CD4-positive, alpha-beta T cell (primary cell): ENCODE measurements at regions not wholly inside any gene's neighbourhood (a gene's known extent, or its start where the extent isn't known, plus 50 kb on each side); places are given as distances from the start of the nearest gene placed in this dataset.

Experiments used
- ATAC-seq: fragments of 200-7000 bp; cut with Tn5 transposase; one replicate; pipeline ENCODE4 v1.10.0; 2022; ENCODE audit warnings: mild to moderate bottlenecking; ENCODE audit not compliant: poor library complexity
- CTCF ChIA-PET: fragments of 350-600 bp; sonication (Branson Sonifier 250); formaldehyde crosslinking; loops from one replicate; lab custom pipeline; 2021; ENCODE audit warnings: antibody characterized with exemption, inconsistent platforms; lab: Charles Lee
- POLR2A ChIA-PET: fragments of 350-600 bp; sonication (Branson Sonifier 250); formaldehyde crosslinking; loops from one replicate; lab custom pipeline; 2021; ENCODE audit warnings: antibody characterized with exemption, inconsistent platforms; lab: Charles Lee
- DNase-seq, 14 experiments: peaks; one replicate each; pipeline ENCODE4 v3.0.0-alpha.2; 2013 to 2020; ENCODE audit warnings: mixed read lengths in 2 of 14
- H3K27ac ChIP-seq, 2 donors: one replicate each; pipeline versions ENCODE4 v1.5.1 to v1.7.0; 2013; ENCODE audit warnings: low read length in 2 of 2, low read depth in 1 of 2, mild to moderate bottlenecking in 1 of 2
- H3K27me3 ChIP-seq, 2 experiments: 1 replicate in 1 of 2; 2 replicates in 1 of 2; pipeline versions ENCODE4 v1.6.1 to v1.7.0; 2013; ENCODE audit warnings: low read length in 2 of 2, control low read depth in 1 of 2, mild to moderate bottlenecking in 1 of 2, moderate library complexity in 1 of 2; ENCODE audit not compliant: insufficient read depth in 2 of 2, control insufficient read depth in 1 of 2
- H3K36me3 ChIP-seq: one replicate; pipeline ENCODE4 v1.6.1; 2013; ENCODE audit warnings: low read length, control low read depth; ENCODE audit not compliant: insufficient read depth
- H3K4me1 ChIP-seq: one replicate; pipeline ENCODE4 v1.6.1; 2013; ENCODE audit warnings: low read length, control low read depth; ENCODE audit not compliant: insufficient read depth
- H3K4me3 ChIP-seq: one replicate; pipeline ENCODE4 v1.5.1; 2013; ENCODE audit warnings: mild to moderate bottlenecking, low read length, moderate library complexity
- H3K9me3 ChIP-seq, 2 experiments: 1 replicate in 1 of 2; 2 replicates in 1 of 2; pipeline versions ENCODE4 v1.6.1 to v1.7.0; 2013; ENCODE audit warnings: low read length in 2 of 2, mild to moderate bottlenecking in 2 of 2, control low read depth in 1 of 2, moderate library complexity in 1 of 2; ENCODE audit not compliant: control insufficient read depth in 1 of 2, insufficient read depth in 1 of 2
- H3K27ac Mint-ChIP-seq: one replicate; pipeline ENCODE4 v1.8.0; 2020; ENCODE audit warnings: mixed read lengths
- H3K27me3 Mint-ChIP-seq: one replicate; pipeline ENCODE4 v1.8.0; 2021; ENCODE audit warnings: mixed read lengths
- H3K36me3 Mint-ChIP-seq: one replicate; pipeline ENCODE4 v1.8.0; 2021; ENCODE audit warnings: low read depth, mixed read lengths
- H3K4me1 Mint-ChIP-seq: one replicate; pipeline ENCODE4 v1.8.0; 2021; ENCODE audit warnings: low read depth, mixed read lengths
- H3K4me3 Mint-ChIP-seq: one replicate; pipeline ENCODE4 v1.8.0; 2020; ENCODE audit warnings: mild to moderate bottlenecking, mixed read lengths
- H3K9me3 Mint-ChIP-seq: one replicate; pipeline ENCODE4 v1.8.0; 2020; ENCODE audit warnings: mixed read lengths
- intact Hi-C, 2 experiments: fragments of 100-400 bp; cut with DNase I in 1 of 2; cut with micrococcal nuclease in 1 of 2; formaldehyde crosslinking; loops; one replicate each; pipeline versions ENCODE4 v1.15.1 to v1.9.0; 2023 to 2025; cut with DNase I, micrococcal nuclease
- TF ChIP-seq, protein P1 (sequence below): fragments of 200-600 bp; IDR thresholded peaks from one replicate; pipeline ENCODE4 v1.8.0; 2022; ENCODE audit warnings: antibody characterized with exemption, mild to moderate bottlenecking

DNA sequence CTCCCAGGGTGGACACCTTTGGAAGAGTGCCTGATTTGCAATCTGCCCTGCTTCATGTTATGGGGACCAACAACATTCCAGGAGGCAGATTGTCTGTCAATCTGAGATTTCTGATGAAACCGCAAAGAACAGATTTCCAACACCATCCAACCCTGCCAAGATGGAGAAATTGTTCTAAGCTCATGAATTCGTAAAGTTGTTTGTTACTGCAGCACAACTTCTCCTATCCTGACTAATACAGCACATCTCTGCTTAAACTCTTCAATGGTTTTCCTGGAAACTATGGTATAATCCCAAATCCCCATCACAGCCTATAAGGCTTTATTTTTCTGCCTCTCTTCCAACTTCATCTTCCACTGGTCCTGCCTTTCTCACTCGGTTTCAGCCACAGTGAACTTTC, 210.3 kb upstream of the TSHZ3 start:
- CTCF ChIA-PET, result no interaction called here
- TF ChIP-seq, protein P1, sequence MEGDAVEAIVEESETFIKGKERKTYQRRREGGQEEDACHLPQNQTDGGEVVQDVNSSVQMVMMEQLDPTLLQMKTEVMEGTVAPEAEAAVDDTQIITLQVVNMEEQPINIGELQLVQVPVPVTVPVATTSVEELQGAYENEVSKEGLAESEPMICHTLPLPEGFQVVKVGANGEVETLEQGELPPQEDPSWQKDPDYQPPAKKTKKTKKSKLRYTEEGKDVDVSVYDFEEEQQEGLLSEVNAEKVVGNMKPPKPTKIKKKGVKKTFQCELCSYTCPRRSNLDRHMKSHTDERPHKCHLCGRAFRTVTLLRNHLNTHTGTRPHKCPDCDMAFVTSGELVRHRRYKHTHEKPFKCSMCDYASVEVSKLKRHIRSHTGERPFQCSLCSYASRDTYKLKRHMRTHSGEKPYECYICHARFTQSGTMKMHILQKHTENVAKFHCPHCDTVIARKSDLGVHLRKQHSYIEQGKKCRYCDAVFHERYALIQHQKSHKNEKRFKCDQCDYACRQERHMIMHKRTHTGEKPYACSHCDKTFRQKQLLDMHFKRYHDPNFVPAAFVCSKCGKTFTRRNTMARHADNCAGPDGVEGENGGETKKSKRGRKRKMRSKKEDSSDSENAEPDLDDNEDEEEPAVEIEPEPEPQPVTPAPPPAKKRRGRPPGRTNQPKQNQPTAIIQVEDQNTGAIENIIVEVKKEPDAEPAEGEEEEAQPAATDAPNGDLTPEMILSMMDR, result no peak
- no peak overlapping the region for H3K27ac ChIP-seq
- H3K36me3 Mint-ChIP-seq, result no peaks in the 10 kb centered on the region
- intact Hi-C loops, result no loop called here
- H3K4me1 ChIP-seq, result no peaks in the 10 kb centered on the region
- no peak overlapping the region for H3K4me3 ChIP-seq
- DNase-seq (no peak), ATAC-seq (no peak)
- no peaks in the 10 kb centered on the region for H3K4me1 Mint-ChIP-seq
- peaks cover 6% of the 10 kb centered on the region for H3K9me3 Mint-ChIP-seq
- H3K27me3 ChIP-seq, result no peaks in the 10 kb centered on the region
- no peak overlapping the region for H3K27ac Mint-ChIP-seq
- no peaks in the 10 kb centered on the region for H3K36me3 ChIP-seq
- POLR2A ChIA-PET, result no interaction called here
- H3K4me3 Mint-ChIP-seq, result no peak overlapping the region
- H3K27me3 Mint-ChIP-seq, result no peaks in the 10 kb centered on the region
- H3K9me3 ChIP-seq, result peaks cover 0 to 26% of the 10 kb centered on the region in 2 experiments

DNA sequence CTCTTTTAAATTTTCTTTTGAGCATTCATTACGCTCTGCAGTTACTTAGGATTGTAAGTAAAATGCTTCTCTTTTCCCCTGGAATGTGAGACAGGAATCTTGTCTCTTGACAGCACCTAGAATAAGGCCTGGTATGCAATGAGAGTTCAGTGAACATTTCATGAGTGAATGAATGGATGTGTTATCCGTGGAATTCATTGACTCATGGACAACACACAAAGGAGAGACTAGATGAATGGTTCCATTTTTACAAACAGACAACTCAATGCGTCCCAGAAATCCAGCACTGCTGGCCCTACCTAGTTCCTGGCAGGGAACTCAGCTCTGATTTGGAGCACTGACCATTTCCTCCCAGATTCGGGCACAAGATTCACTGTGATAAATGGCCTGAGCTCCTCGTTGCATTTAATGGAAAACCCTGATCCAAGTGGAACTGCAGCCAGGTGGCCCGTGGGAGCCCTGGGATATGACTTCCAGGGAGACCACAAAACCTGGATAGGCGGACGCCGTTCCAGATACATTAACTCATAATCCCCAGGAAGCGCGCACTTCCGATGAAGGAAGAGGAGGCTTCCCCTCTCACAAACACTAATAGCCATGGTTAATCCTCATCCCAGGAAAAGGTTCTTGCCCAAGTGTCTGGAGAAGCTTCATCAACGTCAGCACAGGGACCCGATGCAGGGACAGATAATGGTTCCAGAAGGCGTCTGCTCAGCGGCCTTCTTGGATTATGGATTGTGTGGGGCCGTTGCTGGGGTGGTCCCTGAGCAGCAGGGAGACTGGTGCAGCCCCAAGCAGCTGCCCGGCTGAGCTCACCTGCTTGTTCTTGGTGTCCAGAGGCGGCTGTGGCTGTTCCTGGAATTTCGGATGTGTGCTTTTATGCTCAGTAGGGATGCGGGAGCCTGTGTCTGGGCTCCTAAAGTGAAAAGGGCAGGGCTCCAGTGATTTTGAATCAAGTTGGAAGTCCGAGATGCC, 211.1 kb upstream of the TSHZ3 start:
- intact Hi-C loops, result no loop called here
- Mint-ChIP-seq H3K4me3 (no peak overlapping the region), H3K36me3 (no peaks in the 10 kb centered on the region), H3K27ac (no peak overlapping the region), H3K9me3 (peaks cover 6% of the 10 kb centered on the region), H3K4me1 (no peaks in the 10 kb centered on the region), H3K27me3 (no peaks in the 10 kb centered on the region)
- ATAC-seq (no peak), DNase-seq (no peak)
- Histone ChIP-seq H3K4me3 (no peak overlapping the region), H3K4me1 (no peaks in the 10 kb centered on the region), H3K27me3 (no peaks in the 10 kb centered on the region), H3K36me3 (no peaks in the 10 kb centered on the region), H3K27ac (no peak overlapping the region), H3K9me3 (peaks cover 0 to 26% of the 10 kb centered on the region in 2 experiments)
- POLR2A ChIA-PET, result no interaction called here
- CTCF ChIA-PET, result no interaction called here
- TF ChIP-seq, protein P1, result no peak

DNA sequence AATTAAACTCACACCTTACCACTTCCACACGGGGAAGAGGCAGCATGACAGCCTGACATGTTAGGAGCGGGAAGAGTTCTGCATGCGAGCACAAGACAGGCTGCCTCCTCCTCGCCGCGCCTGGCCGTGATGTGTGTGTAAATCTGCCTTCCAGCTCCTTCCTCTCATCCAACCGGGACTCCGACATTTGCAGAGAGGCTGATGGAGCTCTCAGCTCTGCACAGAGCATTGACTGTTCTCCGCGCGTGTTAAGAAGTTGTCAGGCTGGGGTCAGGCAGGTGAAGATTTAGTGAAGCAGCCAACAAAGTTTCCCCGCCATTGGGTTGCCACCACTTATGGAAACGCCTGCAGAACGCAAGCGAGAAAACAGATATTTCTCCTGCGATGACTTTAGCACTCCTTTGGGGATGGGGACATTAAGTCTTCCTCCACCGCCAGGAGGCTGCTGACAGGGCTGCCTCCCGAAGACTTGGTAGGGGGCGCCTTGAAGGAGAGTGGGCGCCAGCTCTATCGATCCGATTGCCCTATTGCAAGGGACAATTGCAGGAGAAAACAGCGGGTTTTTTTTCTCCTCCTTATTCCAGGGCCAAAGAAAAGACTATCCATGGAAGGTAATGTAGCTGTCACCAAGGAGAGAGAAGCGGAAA, 213.9 kb upstream of the TSHZ3 start:
- Histone ChIP-seq H3K4me3 (no peak overlapping the region), H3K36me3 (no peaks in the 10 kb centered on the region), H3K27ac (no peak overlapping the region), H3K4me1 (no peaks in the 10 kb centered on the region), H3K27me3 (no peaks in the 10 kb centered on the region), H3K9me3 (peaks cover 0 to 31% of the 10 kb centered on the region in 2 experiments)
- no peak overlapping the region for H3K27ac Mint-ChIP-seq
- no peaks in the 10 kb centered on the region for H3K27me3 Mint-ChIP-seq
- ATAC-seq, result no peak
- H3K36me3 Mint-ChIP-seq, result no peaks in the 10 kb centered on the region
- ChIA-PET CTCF (no interaction called here), POLR2A (no interaction called here)
- TF ChIP-seq, protein P1, result no peak
- no peaks in the 10 kb centered on the region for H3K4me1 Mint-ChIP-seq
- peaks cover 6% of the 10 kb centered on the region for H3K9me3 Mint-ChIP-seq
- no peak for DNase-seq
- intact Hi-C loops, result no loop called here
- H3K4me3 Mint-ChIP-seq, result no peak overlapping the region
